ES-I3 (cell line): ENCODE measurements at regions not wholly inside any gene's neighbourhood (a gene's known extent, or its start where the extent isn't known, plus 50 kb on each side); places are given as distances from the start of the nearest gene placed in this dataset.

Experiments
- H3K36me3 ChIP-seq: 2 replicates; pipeline ENCODE4 v1.6.1; 2013; ENCODE audit warnings: mild to moderate bottlenecking, low read length, control low read depth, moderate library complexity; ENCODE audit not compliant: insufficient read depth
- H3K4me1 ChIP-seq: 2 replicates; pipeline ENCODE4 v1.6.1; 2013; ENCODE audit warnings: mild to moderate bottlenecking, control low read depth, low read length; ENCODE audit not compliant: insufficient read depth
- H3K9ac ChIP-seq: 2 replicates; pipeline ENCODE4 v1.6.1; 2013; ENCODE audit warnings: low read depth, mild to moderate bottlenecking, low read length, moderate library complexity
- H3K9me3 ChIP-seq: 2 replicates; pipeline ENCODE4 v1.6.1; 2013; ENCODE audit warnings: mild to moderate bottlenecking, low read length, moderate library complexity; ENCODE audit not compliant: control insufficient read depth, insufficient read depth

DNA sequence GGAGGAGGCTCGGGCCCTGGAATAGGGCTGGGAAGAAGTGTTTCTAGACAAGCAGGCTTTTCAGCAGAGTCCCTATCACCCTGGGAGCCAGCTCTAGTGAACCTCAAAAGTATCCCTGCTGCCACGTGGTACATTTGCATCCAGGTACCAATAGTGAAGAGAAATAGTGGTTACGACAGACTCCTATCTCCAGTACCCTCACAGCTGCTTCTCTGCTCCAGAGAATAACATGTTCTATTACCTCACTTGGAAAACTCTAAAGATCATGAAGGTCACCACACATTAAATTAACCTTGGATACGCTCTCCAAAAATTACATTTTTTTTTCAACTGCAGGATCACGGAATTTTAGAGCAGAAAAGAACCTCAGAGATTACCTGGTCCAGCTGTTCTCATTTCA lies 230.4 kb upstream of the PLD5 start:
- Histone ChIP-seq H3K9me3 (no peaks in the 10 kb centered on the region), H3K4me1 (no peaks in the 10 kb centered on the region), H3K36me3 (no peaks in the 10 kb centered on the region), H3K9ac (no peak overlapping the region)

- no peak overlapping the region for H3K9ac ChIP-seq
Measured at GRCh38 chr1:242754125-242754524, 229.6 kb upstream of the PLD5 start.

GRCh38 chr1:242747233-242747632 lies 222.7 kb upstream of the PLD5 start:
- Histone ChIP-seq H3K9me3 (no peaks in the 10 kb centered on the region), H3K9ac (no peak overlapping the region), H3K36me3 (no peaks in the 10 kb centered on the region), H3K4me1 (no peaks in the 10 kb centered on the region)

More at GRCh38 chr1:242754125-242754524, 229.6 kb upstream of the PLD5 start:
- Histone ChIP-seq H3K36me3 (no peaks in the 10 kb centered on the region), H3K9me3 (no peaks in the 10 kb centered on the region), H3K4me1 (no peaks in the 10 kb centered on the region)

DNA sequence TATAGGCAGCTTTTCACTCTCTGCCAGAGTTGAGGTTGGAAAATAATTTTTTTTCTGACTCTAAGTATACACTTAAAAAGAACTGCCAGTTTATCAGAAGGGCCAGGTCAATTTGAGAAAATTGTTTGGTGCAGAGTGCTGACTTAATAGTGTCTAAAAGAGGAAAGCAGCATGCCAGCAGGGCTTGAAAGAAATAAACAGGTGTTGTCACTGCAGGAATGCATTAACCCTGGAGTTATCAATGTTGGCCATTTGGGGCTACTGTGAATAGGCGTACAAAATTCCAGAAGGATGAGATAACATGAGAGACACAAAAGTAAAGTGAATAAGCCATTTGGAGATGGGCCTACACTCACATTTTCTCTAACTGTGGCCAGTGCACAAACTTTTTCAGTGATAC lies 220.6 kb upstream of the PLD5 start:
- Histone ChIP-seq H3K4me1 (no peaks in the 10 kb centered on the region), H3K9ac (no peak overlapping the region), H3K36me3 (no peaks in the 10 kb centered on the region), H3K9me3 (peaks cover 3% of the 10 kb centered on the region; the same call in 1 of the 2 replicates)

GRCh38 chr1:242743983-242744780 lies 219.7 kb upstream of the PLD5 start:
- Histone ChIP-seq H3K9ac (no peak overlapping the region), H3K36me3 (no peaks in the 10 kb centered on the region), H3K4me1 (no peaks in the 10 kb centered on the region), H3K9me3 (peaks cover 3% of the 10 kb centered on the region; the same call in 1 of the 2 replicates)

DNA sequence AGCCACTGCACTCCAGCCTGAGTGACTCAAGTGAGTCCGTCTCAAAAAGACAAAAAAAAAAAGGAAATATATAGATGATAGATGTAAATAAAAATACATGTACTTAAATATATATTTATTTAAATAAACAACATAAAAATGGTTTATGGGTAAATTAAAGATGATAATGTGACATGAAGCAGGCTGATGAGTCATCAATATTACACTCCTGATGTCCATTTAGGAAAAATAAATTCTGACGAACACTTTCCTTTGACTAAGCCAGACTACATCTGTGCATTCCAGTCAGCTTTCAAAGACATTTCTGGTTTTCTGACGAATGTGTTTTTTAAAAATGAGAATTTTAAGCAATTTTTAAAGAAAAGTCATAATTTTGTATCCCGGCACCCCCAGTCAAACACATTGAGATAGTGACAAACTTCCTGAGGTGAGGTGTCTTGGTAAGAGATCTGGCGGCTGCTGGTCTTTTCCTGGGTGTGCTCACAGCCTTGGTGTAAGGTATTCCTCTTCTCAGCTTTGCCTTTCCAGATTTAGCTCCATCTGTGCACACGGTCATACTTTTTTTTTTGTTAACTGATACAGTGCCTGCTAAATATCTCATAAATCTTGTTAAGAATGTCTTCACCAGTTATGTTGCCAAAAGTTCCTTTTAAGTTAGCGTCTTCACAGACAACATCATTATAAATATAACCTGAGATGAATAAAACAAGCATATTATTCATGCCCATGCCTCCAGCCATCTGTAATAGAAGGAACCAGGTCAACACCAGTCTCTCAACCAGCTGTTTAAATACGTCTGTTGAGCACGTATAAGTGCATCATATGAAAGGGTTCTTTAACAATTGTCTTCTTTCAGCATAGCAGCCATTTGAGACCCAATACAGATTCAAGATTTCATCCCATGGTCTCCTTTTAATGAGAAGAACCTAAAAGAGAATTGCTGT lies 214.5 kb upstream of the PLD5 start:
- Histone ChIP-seq H3K9ac (no peak overlapping the region), H3K36me3 (no peaks in the 10 kb centered on the region), H3K9me3 (peaks cover 3% of the 10 kb centered on the region; the same call in 1 of the 2 replicates), H3K4me1 (no peaks in the 10 kb centered on the region)

DNA sequence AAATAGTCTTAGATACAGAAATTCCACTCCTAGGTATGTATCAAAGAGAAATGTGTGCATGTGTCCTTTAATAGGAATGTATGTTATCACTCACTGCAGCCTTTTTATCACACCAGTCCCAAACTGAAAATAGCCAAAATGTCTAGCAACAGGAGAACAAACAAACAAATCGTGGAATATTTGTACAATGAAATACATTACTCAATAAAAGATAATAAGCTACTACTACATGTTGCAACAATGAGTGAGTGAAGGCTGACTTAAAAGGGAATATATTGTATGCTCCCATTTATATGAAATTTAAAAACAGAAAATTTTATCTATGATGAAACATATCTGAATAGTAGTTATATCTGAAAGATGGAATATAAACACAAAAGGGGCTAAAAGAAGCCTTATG lies 212.1 kb upstream of the PLD5 start:
- H3K4me1 ChIP-seq = no peaks in the 10 kb centered on the region
- H3K9ac ChIP-seq = no peak overlapping the region
- peaks cover 3% of the 10 kb centered on the region; the same call in 1 of the 2 replicates for H3K9me3 ChIP-seq
- H3K36me3 ChIP-seq = no peaks in the 10 kb centered on the region

DNA sequence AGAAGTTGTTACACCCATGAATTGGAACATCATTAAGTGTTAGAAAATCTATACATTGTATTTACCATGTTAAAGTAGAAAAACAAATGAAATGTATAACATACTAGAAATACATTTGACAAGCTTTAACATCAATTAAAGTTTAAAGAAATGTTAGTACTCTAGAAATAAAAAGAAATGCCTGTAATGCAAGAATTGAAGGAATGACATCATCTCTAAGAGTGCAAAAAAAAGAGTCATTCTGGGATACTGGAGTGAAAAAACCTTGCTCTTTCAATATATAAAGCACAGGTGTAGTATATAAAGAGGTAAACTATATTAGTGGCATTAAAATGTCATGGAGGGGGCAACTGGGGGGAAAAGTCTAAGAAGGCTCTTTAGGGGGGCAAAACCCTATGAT lies 210.8 kb upstream of the PLD5 start:
- no peaks in the 10 kb centered on the region for H3K4me1 ChIP-seq
- no peaks in the 10 kb centered on the region for H3K36me3 ChIP-seq
- H3K9ac ChIP-seq = no peak overlapping the region
- no peaks in the 10 kb centered on the region for H3K9me3 ChIP-seq

GRCh38 chr1:242731446-242731845 lies 206.9 kb upstream of the PLD5 start:
- Histone ChIP-seq H3K36me3 (no peaks in the 10 kb centered on the region), H3K4me1 (no peaks in the 10 kb centered on the region), H3K9me3 (no peaks in the 10 kb centered on the region), H3K9ac (no peak overlapping the region)

- Histone ChIP-seq H3K4me1 (no peaks in the 10 kb centered on the region), H3K36me3 (no peaks in the 10 kb centered on the region), H3K9me3 (no peaks in the 10 kb centered on the region), H3K9ac (no peak overlapping the region)
Measured at GRCh38 chr1:242728696-242729095, 204.2 kb upstream of the PLD5 start.

GRCh38 chr1:242723044-242723716 lies 198.7 kb upstream of the PLD5 start:
- H3K9ac ChIP-seq = no peak overlapping the region
- H3K36me3 ChIP-seq = no peaks in the 10 kb centered on the region
- no peaks in the 10 kb centered on the region for H3K4me1 ChIP-seq
- no peaks in the 10 kb centered on the region for H3K9me3 ChIP-seq

DNA sequence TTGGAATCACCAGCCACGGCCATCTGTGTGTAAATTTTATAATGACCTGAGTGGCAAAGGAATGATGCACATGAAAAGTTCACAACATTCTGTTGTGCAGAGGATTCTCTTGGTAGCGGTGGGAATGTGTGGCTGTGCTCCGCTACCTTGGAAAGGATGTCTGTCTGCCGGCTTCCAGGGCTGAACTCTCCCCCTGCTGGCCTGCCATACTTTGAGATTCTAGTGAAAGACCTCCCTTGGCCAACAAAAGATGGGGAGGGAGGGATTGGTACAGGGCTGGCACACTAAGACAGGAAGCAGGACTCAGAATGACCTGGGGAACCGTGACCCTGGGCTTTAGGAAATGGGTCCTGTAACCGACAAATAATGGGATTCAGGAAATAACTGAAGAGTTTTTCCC lies 194.5 kb upstream of the PLD5 start:
- Histone ChIP-seq H3K36me3 (no peaks in the 10 kb centered on the region), H3K9ac (no peak overlapping the region), H3K9me3 (no peaks in the 10 kb centered on the region), H3K4me1 (no peaks in the 10 kb centered on the region)

GRCh38 chr1:242712248-242712647 lies 187.8 kb upstream of the PLD5 start:
- Histone ChIP-seq H3K4me1 (no peaks in the 10 kb centered on the region; the same call in 1 of the 2 replicates), H3K9me3 (no peaks in the 10 kb centered on the region), H3K9ac (no peak overlapping the region), H3K36me3 (no peaks in the 10 kb centered on the region)

- no peaks in the 10 kb centered on the region; the same call in 1 of the 2 replicates for H3K4me1 ChIP-seq
- no peaks in the 10 kb centered on the region for H3K9me3 ChIP-seq
- no peaks in the 10 kb centered on the region for H3K36me3 ChIP-seq
Measured at GRCh38 chr1:242710847-242711246, 186.3 kb upstream of the PLD5 start.

More at GRCh38 chr1:242710847-242711246, 186.3 kb upstream of the PLD5 start:
- no peak overlapping the region for H3K9ac ChIP-seq
